IPS-15b (cell line): ENCODE measurements at regions not wholly inside any gene's neighbourhood (a gene's known extent, or its start where the extent isn't known, plus 50 kb on each side); places are given as distances from the start of the nearest gene placed in this dataset.
A peak's percentile ranks its signal among the peaks of the same experiment; 100 is the strongest.
"Not testable (repeated sequence)": the region's sequence is repeated elsewhere in the genome, so short reads cannot be mapped to it uniquely, and the experiment has no call there.

Experiments
- H3K27me3 ChIP-seq: one replicate; pipeline ENCODE4 v1.6.1; 2013; ENCODE audit warnings: low read length; ENCODE audit not compliant: control insufficient read depth, insufficient read depth
- H3K36me3 ChIP-seq: one replicate; pipeline ENCODE4 v1.6.1; 2013; ENCODE audit warnings: low read length; ENCODE audit not compliant: control insufficient read depth, insufficient read depth
- H3K4me1 ChIP-seq: one replicate; pipeline ENCODE4 v1.6.1; 2013; ENCODE audit warnings: mild to moderate bottlenecking, low read length; ENCODE audit not compliant: control insufficient read depth, insufficient read depth
- H3K4me3 ChIP-seq: one replicate; pipeline ENCODE4 v1.5.1; 2013; ENCODE audit warnings: low read depth, low read length
- H3K9ac ChIP-seq: one replicate; pipeline ENCODE4 v1.6.1; 2013; ENCODE audit warnings: low read depth, mild to moderate bottlenecking, low read length
- H3K9me3 ChIP-seq: one replicate; pipeline ENCODE4 v1.6.1; 2013; ENCODE audit warnings: mild to moderate bottlenecking, low read length; ENCODE audit not compliant: control insufficient read depth, insufficient read depth

GRCh38 chr13:51170128-51170497 is 52.1 kb upstream of the FAM124A start:
- H3K9me3 ChIP-seq, H3K27me3 ChIP-seq, H3K36me3 ChIP-seq: not testable (repeated sequence)
- H3K4me1 ChIP-seq = peaks cover 24% of the 10 kb centered on the region
- H3K4me3 ChIP-seq = peak overlapping the region; percentile 57
- peak overlapping the region; percentile 97 for H3K9ac ChIP-seq

DNA sequence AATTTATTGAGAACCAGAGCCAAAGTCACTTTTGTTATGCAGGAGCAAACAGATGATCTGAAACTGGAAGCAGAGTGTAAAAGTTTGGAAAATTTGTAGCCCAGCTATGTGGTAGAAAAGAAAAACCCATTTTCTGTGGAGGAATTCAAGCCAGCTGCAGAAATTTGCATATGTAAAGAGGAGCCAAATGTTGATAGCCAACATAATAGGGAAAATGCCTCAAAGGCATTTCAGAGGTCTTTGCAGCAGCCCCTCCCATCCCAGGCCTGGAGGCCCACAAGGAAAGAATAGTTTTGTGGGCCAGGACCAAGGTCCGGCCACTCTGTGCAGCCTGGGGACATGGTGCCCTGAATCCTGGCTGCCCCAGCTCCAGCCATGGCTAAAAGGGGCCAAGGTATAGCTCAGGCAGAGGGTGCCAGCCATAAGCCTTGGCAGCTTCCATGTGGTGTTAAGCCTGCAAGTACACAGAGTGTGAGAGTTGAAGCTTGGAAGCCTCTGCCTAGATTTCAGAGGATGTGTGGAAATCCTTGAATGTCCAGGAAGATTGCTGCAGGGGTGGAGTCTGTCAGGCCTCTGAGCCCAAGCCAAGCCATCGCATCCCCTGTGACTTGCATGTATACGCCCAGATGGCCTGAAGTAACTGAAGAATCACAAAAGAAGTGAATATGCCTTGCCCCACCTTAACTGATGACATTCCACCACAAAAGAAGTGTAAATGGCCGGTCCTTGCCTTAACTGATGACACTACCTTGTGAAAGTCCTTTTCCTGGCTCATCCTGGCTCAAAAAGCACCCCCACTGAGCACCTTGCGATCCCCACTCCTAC is 52.7 kb upstream of the FAM124A start:
- H3K4me3 ChIP-seq = peak overlapping the region; percentile 57
- peaks cover 21% of the 10 kb centered on the region for H3K4me1 ChIP-seq
- peak overlapping the region; percentile 97 for H3K9ac ChIP-seq

GRCh38 chr13:51168623-51169022 is 53.6 kb upstream of the FAM124A start:
- peak overlapping the region; percentile 57 for H3K4me3 ChIP-seq
- H3K27me3 ChIP-seq = no peaks in the 10 kb centered on the region
- H3K9me3 ChIP-seq = no peaks in the 10 kb centered on the region
- H3K36me3 ChIP-seq = no peaks in the 10 kb centered on the region
- H3K9ac ChIP-seq = peak overlapping the region; percentile 51
- peaks cover 21% of the 10 kb centered on the region for H3K4me1 ChIP-seq

More for the DNA sequence above, 52.7 kb upstream of the FAM124A start:
- not testable (repeated sequence) for H3K27me3 ChIP-seq, H3K9me3 ChIP-seq, H3K36me3 ChIP-seq

DNA sequence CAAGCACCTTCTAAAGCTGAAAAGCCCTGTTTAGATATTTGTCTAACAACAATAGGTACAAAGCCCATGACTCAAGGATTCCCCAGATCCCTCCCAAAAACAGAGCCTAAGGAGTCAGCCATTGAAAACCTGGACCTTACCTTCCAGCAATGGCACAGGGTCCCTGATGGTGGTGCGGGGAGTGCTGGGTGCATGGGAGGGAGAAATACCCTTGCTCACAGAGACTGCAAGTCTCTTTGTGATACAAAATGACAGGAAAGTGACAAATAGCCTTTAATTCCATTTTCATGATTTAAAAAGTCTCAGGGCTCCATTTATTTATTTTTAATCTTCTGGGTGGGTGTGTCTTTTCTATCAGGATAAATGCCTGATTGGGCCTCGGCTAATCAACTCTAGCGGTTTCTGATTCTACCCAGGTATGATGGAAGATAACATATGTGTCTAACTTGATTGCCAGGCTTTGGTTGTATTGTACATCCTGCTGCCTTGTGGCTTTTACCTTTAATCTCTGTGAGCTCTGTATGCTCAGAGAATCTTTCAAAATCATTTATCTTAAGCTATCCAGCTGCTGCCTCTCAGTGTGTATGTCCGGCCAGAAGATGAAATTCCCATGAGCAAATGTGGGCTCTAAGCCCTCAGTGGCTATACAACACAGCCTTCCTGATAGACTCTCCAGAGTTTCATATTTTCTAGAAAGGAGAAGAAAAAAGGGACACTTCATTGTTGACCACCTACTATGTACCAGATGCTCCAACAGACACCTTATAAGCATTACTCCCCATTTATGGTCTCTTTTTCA is 54.6 kb upstream of the FAM124A start:
- Histone ChIP-seq H3K4me3 (no peak overlapping the region), H3K9me3 (no peaks in the 10 kb centered on the region), H3K27me3 (no peaks in the 10 kb centered on the region), H3K4me1 (peaks cover 21% of the 10 kb centered on the region), H3K36me3 (no peaks in the 10 kb centered on the region), H3K9ac (no peak overlapping the region)

DNA sequence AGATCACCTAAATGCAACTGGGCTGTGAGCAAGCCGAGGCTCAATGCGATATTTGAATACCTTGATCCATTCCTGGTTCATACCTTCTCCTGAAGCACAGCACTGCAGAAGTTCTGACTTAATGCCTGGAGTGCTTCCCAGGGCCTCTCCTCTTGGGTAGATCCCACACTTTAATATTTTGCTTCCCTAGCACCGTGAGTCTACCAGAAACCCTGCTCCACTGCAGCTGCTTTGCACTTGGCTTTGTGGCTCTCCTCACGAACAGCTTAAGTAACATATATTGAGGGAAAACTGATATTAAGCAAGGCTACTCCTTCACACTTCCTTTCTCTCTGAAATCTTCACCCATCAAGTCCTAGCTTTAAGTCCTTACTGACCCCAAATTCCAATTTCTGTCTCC is 51.6 kb upstream of the C13orf42 start:
- Histone ChIP-seq H3K27me3 (no peaks in the 10 kb centered on the region), H3K9ac (no peak overlapping the region), H3K4me1 (peaks cover 23% of the 10 kb centered on the region), H3K4me3 (no peak overlapping the region), H3K9me3 (no peaks in the 10 kb centered on the region), H3K36me3 (no peaks in the 10 kb centered on the region)
